ENCODE measurements at regions not wholly inside any gene's neighbourhood (a gene's known extent, or its start where the extent isn't known, plus 50 kb on each side); places are given as distances from the start of the nearest gene placed in this dataset.

- H3K4me3 ChIP-seq, result no peak overlapping the region
- no peaks in the 10 kb centered on the region for H3K36me3 ChIP-seq
- no peaks in the 10 kb centered on the region; the same call in 1 of the 2 replicates for H3K4me1 ChIP-seq (replicated peaks)
- no peaks in the 10 kb centered on the region for H3K9me3 ChIP-seq (replicated peaks)
- H3K27me3 ChIP-seq (replicated peaks), result no peaks in the 10 kb centered on the region
- DNase-seq (ENCODE audit: low read depth in 1 of 2, low spot score in 2 of 2), result no peak
- no peak overlapping the region for H3K27ac ChIP-seq
Observed at GRCh38 chr11:115720602-115721245, 216.5 kb upstream of the CADM1 start.

GRCh38 chr11:115718945-115719344, 214.7 kb upstream of the CADM1 start:
- H3K9me3 ChIP-seq (replicated peaks), result no peaks in the 10 kb centered on the region
- H3K27ac ChIP-seq, result no peak overlapping the region
- no peaks in the 10 kb centered on the region for H3K36me3 ChIP-seq
- H3K27me3 ChIP-seq (replicated peaks), result no peaks in the 10 kb centered on the region
- H3K4me1 ChIP-seq (replicated peaks), result no peaks in the 10 kb centered on the region
- DNase-seq (ENCODE audit: low read depth in 1 of 2, low spot score in 2 of 2), result no peak
- H3K4me3 ChIP-seq, result no peak overlapping the region

- H3K4me1 ChIP-seq (replicated peaks), result no peaks in the 10 kb centered on the region
- no peaks in the 10 kb centered on the region for H3K9me3 ChIP-seq (replicated peaks)
- no peak overlapping the region for H3K27ac ChIP-seq
- H3K27me3 ChIP-seq (replicated peaks), result no peaks in the 10 kb centered on the region
- no peak overlapping the region for H3K4me3 ChIP-seq
- no peak for DNase-seq (ENCODE audit: low read depth in 1 of 2, low spot score in 2 of 2)
- H3K36me3 ChIP-seq, result no peaks in the 10 kb centered on the region
Observed at GRCh38 chr11:115718106-115718505, 213.9 kb upstream of the CADM1 start.

GRCh38 chr11:115716601-115717529, 212.7 kb upstream of the CADM1 start:
- H3K9me3 ChIP-seq (replicated peaks), result no peaks in the 10 kb centered on the region
- DNase-seq (ENCODE audit: low read depth in 1 of 2, low spot score in 2 of 2), result no peak
- no peaks in the 10 kb centered on the region for H3K36me3 ChIP-seq
- H3K4me1 ChIP-seq (replicated peaks), result no peaks in the 10 kb centered on the region
- no peak overlapping the region for H3K27ac ChIP-seq
- no peaks in the 10 kb centered on the region for H3K27me3 ChIP-seq (replicated peaks)
- H3K4me3 ChIP-seq, result no peak overlapping the region

GRCh38 chr11:115716080-115716479, 211.9 kb upstream of the CADM1 start:
- H3K4me3 ChIP-seq, result no peak overlapping the region
- DNase-seq (ENCODE audit: low read depth in 1 of 2, low spot score in 2 of 2), result no peak
- H3K9me3 ChIP-seq (replicated peaks), result no peaks in the 10 kb centered on the region
- no peaks in the 10 kb centered on the region for H3K4me1 ChIP-seq (replicated peaks)
- H3K36me3 ChIP-seq, result no peaks in the 10 kb centered on the region
- H3K27me3 ChIP-seq (replicated peaks), result no peaks in the 10 kb centered on the region
- H3K27ac ChIP-seq, result no peak overlapping the region

GRCh38 chr11:115715251-115715770, 211.1 kb upstream of the CADM1 start:
- Histone ChIP-seq H3K27ac (no peak overlapping the region), H3K27me3 (replicated peaks) (no peaks in the 10 kb centered on the region), H3K4me1 (replicated peaks) (no peaks in the 10 kb centered on the region), H3K4me3 (no peak overlapping the region), H3K9me3 (replicated peaks) (no peaks in the 10 kb centered on the region), H3K36me3 (no peaks in the 10 kb centered on the region)
- no peak for DNase-seq (ENCODE audit: low read depth in 1 of 2, low spot score in 2 of 2)

GRCh38 chr11:115712296-115712695, 208.1 kb upstream of the CADM1 start:
- Histone ChIP-seq H3K4me1 (replicated peaks) (no peaks in the 10 kb centered on the region), H3K27me3 (replicated peaks) (no peaks in the 10 kb centered on the region), H3K9me3 (replicated peaks) (no peaks in the 10 kb centered on the region), H3K27ac (no peak overlapping the region), H3K36me3 (no peaks in the 10 kb centered on the region), H3K4me3 (no peak overlapping the region)
- no peak for DNase-seq (ENCODE audit: low read depth in 1 of 2, low spot score in 2 of 2)

- DNase-seq (ENCODE audit: low read depth in 1 of 2, low spot score in 2 of 2), result no peak
- H3K4me3 ChIP-seq, result no peak overlapping the region
- H3K27ac ChIP-seq, result no peak overlapping the region
- H3K36me3 ChIP-seq, result no peaks in the 10 kb centered on the region
- no peaks in the 10 kb centered on the region for H3K27me3 ChIP-seq (replicated peaks)
- no peaks in the 10 kb centered on the region for H3K4me1 ChIP-seq (replicated peaks)
- H3K9me3 ChIP-seq (replicated peaks), result no peaks in the 10 kb centered on the region
Observed at GRCh38 chr11:115710980-115711379, 206.8 kb upstream of the CADM1 start.

GRCh38 chr11:115710426-115710825, 206.2 kb upstream of the CADM1 start:
- Histone ChIP-seq H3K4me1 (replicated peaks) (no peaks in the 10 kb centered on the region), H3K27ac (no peak overlapping the region), H3K27me3 (replicated peaks) (no peaks in the 10 kb centered on the region), H3K9me3 (replicated peaks) (no peaks in the 10 kb centered on the region), H3K36me3 (no peaks in the 10 kb centered on the region), H3K4me3 (no peak overlapping the region)
- no peak for DNase-seq (ENCODE audit: low read depth in 1 of 2, low spot score in 2 of 2)

- Histone ChIP-seq H3K27ac (no peak overlapping the region), H3K36me3 (no peaks in the 10 kb centered on the region), H3K9me3 (replicated peaks) (no peaks in the 10 kb centered on the region), H3K4me1 (replicated peaks) (no peaks in the 10 kb centered on the region), H3K27me3 (replicated peaks) (no peaks in the 10 kb centered on the region), H3K4me3 (no peak overlapping the region)
- no peak for DNase-seq (ENCODE audit: low read depth in 1 of 2, low spot score in 2 of 2)
Observed at GRCh38 chr11:115709297-115709696, 205.1 kb upstream of the CADM1 start.

GRCh38 chr11:115707180-115707905, 203.1 kb upstream of the CADM1 start:
- no peaks in the 10 kb centered on the region for H3K36me3 ChIP-seq
- no peak for DNase-seq (ENCODE audit: low read depth in 1 of 2, low spot score in 2 of 2)

GRCh38 chr11:115706626-115707135, 202.5 kb upstream of the CADM1 start:
- Histone ChIP-seq H3K27me3 (replicated peaks) (no peaks in the 10 kb centered on the region), H3K36me3 (no peaks in the 10 kb centered on the region), H3K4me1 (replicated peaks) (no peaks in the 10 kb centered on the region), H3K4me3 (no peak overlapping the region), H3K9me3 (replicated peaks) (no peaks in the 10 kb centered on the region), H3K27ac (no peak overlapping the region)
- no peak for DNase-seq (ENCODE audit: low read depth in 1 of 2, low spot score in 2 of 2)

More at GRCh38 chr11:115707180-115707905, 203.1 kb upstream of the CADM1 start:
- H3K4me3 ChIP-seq, result no peak overlapping the region
- no peaks in the 10 kb centered on the region for H3K4me1 ChIP-seq (replicated peaks)
- no peaks in the 10 kb centered on the region for H3K9me3 ChIP-seq (replicated peaks)
- no peak overlapping the region for H3K27ac ChIP-seq
- no peaks in the 10 kb centered on the region for H3K27me3 ChIP-seq (replicated peaks)

- Histone ChIP-seq H3K36me3 (no peaks in the 10 kb centered on the region), H3K27me3 (replicated peaks) (no peaks in the 10 kb centered on the region), H3K9me3 (replicated peaks) (no peaks in the 10 kb centered on the region), H3K27ac (no peak overlapping the region), H3K4me1 (replicated peaks) (no peaks in the 10 kb centered on the region), H3K4me3 (no peak overlapping the region)
- no peak for DNase-seq (ENCODE audit: low read depth in 1 of 2, low spot score in 2 of 2)
Observed at GRCh38 chr11:115705200-115705599, 201.0 kb upstream of the CADM1 start.

Measured in SJSA1 (cell line).